HG02798 (cell line): ENCODE measurements at regions not wholly inside any gene's neighbourhood (a gene's known extent, or its start where the extent isn't known, plus 50 kb on each side); places are given as distances from the start of the nearest gene placed in this dataset.
A peak's percentile ranks its signal among the peaks of the same experiment; 100 is the strongest.
"Not testable (repeated sequence)": the region's sequence is repeated elsewhere in the genome, so short reads cannot be mapped to it uniquely, and the experiment has no call there.

ENCODE experiments used
- ATAC-seq: cut with Tn5 transposase; IDR thresholded peaks from one replicate; pipeline ENCODE4 v1.9.1; 2021; ENCODE audit warnings: mild to moderate bottlenecking; ENCODE audit not compliant: unreplicated experiment, poor library complexity

DNA sequence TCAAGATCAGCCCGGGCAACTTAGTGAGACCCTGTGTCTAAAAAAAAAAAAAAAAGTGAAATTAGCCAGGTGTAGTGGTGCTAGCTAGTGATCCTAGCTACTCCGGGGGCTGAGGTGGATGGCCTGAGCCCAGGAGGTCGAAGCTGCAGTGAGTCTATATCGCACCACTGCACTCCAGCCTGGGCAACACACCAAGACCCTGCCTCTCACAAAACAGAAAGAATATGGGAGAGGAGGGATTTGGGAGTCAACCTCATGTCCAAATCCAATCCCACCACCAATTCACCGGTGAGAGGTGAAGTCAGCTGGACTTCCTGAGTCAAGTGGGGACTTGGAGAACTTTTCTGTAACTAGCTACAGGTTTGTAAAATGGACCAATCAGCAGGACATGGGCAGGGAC is 80.5 kb upstream of the MFGE8 start:
- ATAC-seq: no peak

DNA sequence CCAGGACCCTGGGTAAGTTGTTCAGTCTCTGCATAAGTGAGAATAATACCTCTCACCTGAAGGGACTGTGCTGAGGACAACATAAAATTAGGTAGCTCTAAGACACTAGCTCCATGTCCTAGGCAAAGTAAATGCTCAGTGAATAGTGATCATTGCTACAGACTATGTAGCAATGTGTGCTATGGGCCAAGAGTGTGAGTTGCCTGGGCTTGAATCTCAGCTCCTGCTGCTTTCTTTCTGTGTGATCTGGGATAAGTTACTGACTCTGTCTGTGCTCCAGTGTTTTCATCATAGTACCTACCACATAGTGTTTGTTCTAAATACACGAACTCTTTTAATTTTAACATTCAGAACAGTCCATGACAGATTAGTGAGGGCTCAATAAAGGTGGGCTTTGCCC is 81.1 kb upstream of the MFGE8 start:
- ATAC-seq: no peak

DNA sequence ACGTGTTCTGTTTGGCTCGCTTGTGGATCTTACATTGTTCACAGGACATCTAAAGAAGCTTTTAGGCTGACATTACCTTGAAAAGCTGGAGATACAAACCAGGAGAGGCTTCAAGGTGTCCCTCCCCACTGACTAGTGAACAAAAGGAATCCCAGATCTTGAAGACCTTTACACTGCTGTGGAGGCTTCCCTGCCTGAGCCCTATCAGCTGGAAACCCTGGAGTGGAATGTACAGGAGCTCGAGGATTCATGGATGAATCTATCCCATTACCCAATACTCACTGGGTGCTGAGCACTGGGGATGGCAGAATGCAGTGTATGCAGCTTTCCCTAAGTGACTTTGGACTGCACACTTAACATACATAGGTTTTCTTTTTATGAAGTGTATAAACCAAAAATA is 82.3 kb upstream of the MFGE8 start:
- no peak for ATAC-seq

DNA sequence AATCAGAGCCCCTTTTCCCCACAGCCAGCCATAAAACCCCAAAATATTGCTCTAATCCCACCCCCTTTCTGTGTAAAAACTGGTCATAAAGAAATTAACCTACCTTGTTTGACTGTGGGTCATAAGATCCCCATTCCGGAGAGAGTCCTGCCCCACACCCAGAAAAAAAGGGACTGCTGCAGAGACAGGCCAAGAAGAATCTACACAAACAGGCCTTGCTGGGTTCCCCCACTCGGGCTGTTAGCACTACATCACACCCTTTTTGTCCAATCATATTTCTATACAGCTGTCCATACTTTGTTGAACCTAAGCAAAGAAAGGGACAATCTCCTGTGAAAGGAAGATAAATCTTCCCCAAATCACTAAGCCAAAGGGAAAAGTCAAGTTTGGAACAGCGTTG is 84.4 kb upstream of the MFGE8 start:
- ATAC-seq: no peak

- ATAC-seq: no peak
Measured at GRCh38 chr15:88998980-88999713, 86.0 kb upstream of the MFGE8 start.

- not testable (repeated sequence) for ATAC-seq
Measured at GRCh38 chr15:89001708-89002275, 86.5 kb upstream of the ABHD2 start.

GRCh38 chr15:89002281-89002761 is 85.9 kb upstream of the ABHD2 start:
- ATAC-seq: peak; percentile 87

DNA sequence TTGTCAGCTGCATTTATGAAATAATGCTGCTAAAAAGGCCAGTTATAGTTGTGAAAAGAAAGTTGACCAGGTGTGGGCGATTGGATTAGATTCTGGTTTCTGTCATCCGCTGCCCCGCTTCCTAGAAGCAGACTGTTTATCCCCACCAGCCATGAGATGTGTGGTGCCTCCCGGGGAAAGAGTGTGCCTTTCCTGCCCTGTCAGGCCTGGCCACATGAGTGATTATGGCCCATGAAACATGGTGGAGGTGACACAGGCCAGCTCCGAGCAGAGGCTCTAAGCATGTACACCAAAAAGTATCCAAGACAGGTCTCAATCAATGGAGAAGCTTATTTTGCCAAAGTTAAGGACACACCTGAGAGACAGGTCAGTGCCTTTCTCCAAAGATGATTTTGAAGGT is 85.4 kb upstream of the ABHD2 start:
- ATAC-seq: peak; percentile 12

- ATAC-seq: no peak
Measured at GRCh38 chr15:89003865-89004725, 84.2 kb upstream of the ABHD2 start.

GRCh38 chr15:89004726-89005030 is 83.6 kb upstream of the ABHD2 start:
- no peak for ATAC-seq

- not testable (repeated sequence) for ATAC-seq
Measured at GRCh38 chr15:89007527-89007926, 80.7 kb upstream of the ABHD2 start.

DNA sequence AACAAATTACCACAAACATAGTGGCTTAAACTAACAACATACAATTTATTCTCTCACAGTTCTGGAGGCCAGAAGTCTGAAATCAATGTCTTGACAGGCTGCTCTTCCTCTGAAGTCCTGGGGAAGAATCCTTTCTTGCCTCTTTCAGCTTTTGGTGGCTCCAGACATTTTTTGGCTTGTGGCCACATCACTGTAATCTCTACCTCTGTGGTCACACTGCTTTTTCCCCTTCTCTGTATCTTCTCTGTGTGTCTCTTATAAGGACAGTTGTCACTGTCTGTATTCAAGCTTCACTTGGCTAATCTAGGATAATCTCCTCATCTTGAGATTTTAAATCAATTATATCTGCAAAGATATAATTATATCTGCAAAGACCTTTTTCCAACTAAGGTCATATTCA is 80.3 kb upstream of the ABHD2 start:
- ATAC-seq: no peak

GRCh38 chr15:89009080-89009479 is 79.2 kb upstream of the ABHD2 start:
- ATAC-seq: no peak

DNA sequence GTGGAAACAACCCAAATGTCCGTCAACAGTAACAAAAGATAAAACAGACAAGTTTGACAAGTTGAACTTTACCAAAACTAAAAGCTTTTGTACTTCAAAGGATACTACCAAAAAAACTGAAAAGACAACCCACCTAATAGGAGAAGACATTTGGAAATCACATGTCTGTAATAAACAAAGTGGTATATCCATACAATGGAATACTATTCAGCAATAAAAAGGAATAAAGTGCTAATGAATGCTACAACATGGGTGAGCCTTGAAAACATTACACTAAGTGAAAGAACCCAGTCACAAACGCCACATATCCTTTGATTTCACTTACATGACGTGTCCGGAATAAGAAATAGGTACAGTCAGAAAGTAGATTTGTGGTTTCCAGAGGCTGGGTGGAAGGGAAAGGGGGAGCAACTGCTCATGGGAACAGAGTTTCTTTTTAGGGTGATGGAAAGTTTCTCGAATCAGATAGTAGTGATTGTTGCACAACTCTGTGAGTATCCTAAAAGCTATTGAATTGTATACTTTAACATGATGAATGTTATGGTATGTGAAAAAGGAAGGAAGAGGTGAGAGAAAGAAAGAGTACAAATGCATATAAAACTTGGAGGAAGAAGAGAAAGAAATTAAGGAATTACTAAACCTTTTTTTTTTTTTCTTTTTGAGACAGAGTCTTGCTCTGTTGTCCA is 72.7 kb upstream of the ABHD2 start:
- ATAC-seq: no peak

DNA sequence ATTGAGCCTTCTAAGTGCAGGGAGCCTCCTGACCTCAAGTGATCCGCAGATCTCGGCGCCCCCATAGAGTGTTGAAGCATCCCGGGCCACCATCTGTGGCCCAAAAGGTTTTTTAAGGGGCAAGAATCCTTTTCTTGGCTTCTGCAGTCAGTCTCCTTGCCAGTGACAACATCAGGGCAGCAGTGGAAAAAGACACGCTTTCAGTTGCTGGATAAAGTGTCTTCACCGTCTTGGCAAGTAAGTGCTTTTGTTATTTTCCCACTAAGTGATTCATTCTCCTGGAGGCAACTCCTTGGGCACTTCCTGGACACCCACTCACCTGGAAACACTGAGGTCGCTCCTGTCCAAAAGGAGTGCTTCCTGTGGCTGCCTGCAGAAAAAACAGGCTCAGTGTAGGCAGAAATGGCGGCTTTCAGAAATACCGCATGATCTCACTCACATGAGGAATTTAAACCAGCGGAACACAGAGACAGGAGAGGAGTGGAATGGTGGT is 71.7 kb upstream of the ABHD2 start:
- ATAC-seq: no peak

DNA sequence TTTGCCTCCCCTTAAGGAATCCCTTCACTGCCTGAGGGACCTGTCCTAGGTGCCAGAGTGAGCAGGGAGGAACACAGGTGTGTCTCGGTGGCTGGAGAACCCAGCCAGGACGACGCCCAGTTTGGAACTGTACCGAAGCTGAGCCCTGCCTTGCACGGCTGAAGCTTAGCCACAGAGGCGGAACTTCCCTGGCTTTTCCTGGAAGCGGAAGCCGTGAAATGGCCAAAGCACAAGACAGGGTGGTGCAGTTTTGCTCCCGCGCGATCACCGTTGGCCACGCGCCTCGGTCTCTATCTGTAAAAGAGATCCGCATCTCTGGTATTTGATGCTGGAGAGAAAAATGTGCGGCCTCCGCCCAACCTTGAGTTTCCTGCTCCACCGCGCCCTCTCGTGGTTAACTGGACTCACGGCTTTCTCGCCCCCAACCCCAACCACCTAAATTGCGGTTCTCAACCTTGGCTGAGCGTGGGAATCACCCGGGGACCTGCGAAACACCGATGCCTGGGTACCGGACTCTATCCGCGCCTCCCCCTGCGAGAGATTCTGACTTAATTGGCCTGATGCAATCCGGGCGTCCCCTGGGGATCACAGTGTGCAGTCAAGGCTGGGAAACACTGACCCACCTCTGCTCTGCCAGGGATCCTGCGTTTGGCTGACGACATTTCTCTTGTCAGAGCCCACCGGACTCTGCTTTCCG is 70.7 kb upstream of the ABHD2 start:
- ATAC-seq: peak; percentile 53

DNA sequence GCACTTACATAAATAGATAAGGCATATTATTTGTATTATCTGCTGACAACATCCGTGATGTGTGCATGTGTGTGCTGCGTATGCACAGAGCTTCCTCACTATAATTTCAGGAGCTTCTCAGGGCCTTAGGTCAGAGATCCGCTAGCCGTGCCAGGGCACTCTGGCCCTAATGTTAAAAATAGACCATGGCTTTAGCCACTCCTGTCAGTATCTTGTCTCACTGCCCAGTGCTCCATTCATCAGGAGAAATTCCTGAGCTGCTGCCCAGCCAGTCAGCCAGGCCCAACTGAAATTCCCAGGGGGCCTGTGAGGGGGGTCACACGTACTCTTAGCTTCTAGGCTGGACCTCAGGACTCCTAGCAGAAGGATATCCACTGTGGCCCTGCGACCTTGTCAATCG is 70.0 kb upstream of the ABHD2 start:
- no peak for ATAC-seq

GRCh38 chr15:89019436-89019835 is 68.8 kb upstream of the ABHD2 start:
- no peak for ATAC-seq

DNA sequence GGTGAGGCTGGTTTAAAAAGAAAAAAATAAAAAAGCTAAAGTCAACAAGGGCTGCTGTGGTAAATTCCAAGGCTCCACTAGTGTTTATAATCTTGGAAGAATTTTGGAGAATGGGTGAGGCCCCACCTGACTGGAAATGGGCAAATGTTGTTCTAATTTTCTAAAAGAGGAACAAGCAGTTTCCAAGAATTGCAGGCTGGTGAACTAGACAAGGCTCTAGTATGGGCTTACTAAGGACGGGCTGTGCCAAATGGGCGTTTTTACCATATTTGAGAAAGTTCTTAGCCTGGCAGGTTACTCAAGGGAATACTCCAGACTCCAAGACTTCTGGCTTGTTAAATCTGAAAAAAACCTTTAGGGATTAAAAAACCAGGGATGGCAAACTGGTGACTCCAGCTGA is 67.0 kb upstream of the ABHD2 start:
- ATAC-seq: no peak

DNA sequence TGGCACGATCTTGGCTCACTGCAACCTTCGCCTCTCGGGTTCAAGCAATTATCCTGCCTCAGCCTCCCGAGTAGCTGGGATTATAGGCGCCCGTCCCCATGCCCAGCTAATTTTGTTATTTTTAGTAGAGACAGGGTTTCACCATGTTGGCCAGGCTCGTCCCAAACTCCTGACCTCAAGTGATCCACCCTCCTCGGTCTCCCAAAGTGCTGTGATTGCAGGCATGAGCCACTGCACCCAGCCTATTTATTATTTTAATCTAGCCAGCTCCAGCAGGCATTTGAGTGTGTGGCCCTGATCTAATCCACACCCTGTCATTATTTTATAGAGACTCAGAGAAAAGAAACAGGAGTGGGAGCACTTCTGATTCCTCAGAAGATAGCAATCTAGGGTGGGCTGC is 66.4 kb upstream of the ABHD2 start:
- not testable (repeated sequence) for ATAC-seq
